22Rv1 (cell line): ENCODE measurements at regions not wholly inside any gene's neighbourhood (a gene's known extent, or its start where the extent isn't known, plus 50 kb on each side); places are given as distances from the start of the nearest gene placed in this dataset.

Experiments used
- H3K27ac ChIP-seq: fragments of 450-650 bp; 2 replicates; pipeline ENCODE4 v1.5.1; 2017
- ZFX ChIP-seq: fragments of 450-650 bp; IDR thresholded peaks from 2 replicates; pipeline ENCODE4 v1.6.1; 2017; ENCODE audit warnings: antibody characterized with exemption, borderline replicate concordance
- TF ChIP-seq, protein P1 (sequence below): fragments of 450-650 bp; IDR thresholded peaks from 2 replicates; pipeline ENCODE4 v1.5.1; 2017; ENCODE audit warnings: mild to moderate bottlenecking

DNA sequence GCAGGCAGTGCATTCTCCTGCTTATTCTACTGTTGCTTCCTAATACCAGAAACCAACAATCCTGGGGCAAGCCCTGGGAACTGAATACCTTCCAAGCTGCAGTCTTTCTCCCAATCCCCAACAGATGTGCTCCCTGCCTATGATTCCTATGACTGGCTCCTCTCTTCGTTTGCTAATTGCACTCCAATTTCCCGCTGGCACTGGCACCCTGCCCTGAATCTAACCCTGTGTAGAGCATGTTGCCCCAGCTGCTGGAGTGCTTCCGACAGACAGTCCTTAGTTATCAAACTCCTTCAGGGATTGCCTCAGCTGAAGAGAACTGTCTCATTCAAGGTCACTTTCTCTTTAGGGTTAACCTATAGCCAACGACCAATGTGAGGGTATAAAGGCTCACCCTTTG lies 214.1 kb downstream of the NECTIN3 start:
- TF ChIP-seq, protein P1, sequence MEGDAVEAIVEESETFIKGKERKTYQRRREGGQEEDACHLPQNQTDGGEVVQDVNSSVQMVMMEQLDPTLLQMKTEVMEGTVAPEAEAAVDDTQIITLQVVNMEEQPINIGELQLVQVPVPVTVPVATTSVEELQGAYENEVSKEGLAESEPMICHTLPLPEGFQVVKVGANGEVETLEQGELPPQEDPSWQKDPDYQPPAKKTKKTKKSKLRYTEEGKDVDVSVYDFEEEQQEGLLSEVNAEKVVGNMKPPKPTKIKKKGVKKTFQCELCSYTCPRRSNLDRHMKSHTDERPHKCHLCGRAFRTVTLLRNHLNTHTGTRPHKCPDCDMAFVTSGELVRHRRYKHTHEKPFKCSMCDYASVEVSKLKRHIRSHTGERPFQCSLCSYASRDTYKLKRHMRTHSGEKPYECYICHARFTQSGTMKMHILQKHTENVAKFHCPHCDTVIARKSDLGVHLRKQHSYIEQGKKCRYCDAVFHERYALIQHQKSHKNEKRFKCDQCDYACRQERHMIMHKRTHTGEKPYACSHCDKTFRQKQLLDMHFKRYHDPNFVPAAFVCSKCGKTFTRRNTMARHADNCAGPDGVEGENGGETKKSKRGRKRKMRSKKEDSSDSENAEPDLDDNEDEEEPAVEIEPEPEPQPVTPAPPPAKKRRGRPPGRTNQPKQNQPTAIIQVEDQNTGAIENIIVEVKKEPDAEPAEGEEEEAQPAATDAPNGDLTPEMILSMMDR, result no peak
- no peak for TF ChIP-seq ZFX
- no peak overlapping the region for H3K27ac ChIP-seq

DNA sequence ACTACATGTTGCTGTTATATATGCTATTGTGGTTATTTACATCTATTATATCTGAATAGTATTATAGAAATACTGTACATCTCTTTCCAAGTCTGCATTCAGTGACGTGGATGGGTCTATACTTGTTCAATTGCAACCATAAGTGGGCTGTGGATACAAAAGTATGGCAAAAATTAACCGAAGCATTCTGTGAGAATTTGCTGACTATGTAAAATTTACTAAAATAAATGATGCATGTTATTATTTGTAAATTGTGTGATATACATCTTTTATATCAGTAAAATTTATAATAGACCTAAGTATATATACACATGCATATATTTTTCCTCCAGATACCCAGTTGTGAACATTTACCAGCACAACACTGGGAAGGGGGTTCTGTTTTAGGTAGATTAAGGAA lies 215.1 kb downstream of the NECTIN3 start:
- H3K27ac ChIP-seq, result no peak overlapping the region
- TF ChIP-seq ZFX, result no peak
- TF ChIP-seq, protein P1, result no peak

DNA sequence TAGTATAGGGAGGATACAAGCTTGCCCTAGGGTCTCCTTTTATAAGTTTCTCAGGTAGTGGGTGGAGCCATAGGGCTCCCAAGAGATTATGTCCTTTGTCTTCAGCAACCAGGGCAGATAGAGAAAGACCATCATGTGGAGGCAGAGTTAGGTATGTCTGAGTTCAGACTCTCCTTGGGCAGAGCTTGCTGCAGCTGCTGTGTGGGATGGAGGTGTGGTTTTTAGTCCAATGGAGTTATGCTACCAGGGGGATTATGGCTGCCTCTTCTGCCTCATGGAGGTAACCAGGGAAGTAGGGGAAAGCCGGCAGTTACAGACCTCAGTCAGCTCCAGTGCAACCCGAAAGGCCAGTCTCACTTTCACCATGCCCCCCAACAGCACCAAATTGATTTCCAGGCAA lies 220.5 kb downstream of the NECTIN3 start:
- no peak for TF ChIP-seq ZFX
- TF ChIP-seq, protein P1, result no peak
- H3K27ac ChIP-seq, result no peak overlapping the region

DNA sequence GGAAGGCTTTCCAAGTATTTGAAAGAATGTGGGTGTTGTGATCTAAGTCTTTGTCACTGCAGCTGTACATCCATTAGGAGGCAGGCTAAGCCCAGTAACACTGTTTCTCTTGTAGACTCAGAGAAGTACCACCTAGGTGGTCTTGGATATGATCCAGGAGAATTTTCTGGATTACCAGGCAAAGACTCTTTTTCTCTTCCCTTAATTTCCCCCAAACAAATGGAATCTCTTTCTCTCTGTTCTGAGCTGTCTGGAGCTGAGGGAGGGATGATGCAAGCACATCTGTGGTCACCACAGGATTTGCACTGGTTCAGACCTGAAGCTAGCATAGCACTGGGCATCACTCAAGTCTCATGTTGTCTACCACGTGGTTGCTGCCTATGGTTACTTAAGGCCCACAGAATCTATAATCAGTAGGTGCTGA lies 227.6 kb downstream of the NECTIN3 start:
- H3K27ac ChIP-seq, result no peak overlapping the region
- TF ChIP-seq, protein P1, result no peak
- TF ChIP-seq ZFX, result no peak

DNA sequence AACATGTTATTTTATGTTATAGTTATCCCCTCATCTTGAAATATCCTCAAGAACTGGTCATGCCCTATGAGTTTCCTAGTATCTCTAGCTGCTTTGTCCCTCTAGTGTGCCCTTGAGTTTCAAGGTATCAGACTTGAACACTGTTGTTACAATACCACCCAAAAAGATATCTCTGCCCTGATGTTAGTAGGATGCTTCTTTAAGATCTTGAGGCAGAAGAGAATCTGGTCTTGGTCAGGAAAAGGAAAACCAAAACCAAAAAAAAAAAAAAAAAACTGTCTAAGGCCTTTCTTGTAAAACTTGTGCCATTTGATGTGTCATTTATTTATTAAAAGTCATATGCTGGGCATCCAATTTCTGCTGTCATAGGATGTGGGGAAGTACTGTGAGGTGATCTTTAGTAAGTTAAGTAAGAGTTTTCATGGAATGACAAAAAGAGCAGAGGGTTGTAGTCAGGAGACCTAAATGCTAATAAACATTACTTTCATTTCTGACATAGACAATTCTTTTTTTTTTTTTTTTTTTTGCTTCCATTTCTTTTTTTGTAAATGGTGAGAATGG lies 229.7 kb downstream of the NECTIN3 start:
- TF ChIP-seq ZFX, result no peak
- TF ChIP-seq, protein P1, result no peak
- H3K27ac ChIP-seq, result no peak overlapping the region

DNA sequence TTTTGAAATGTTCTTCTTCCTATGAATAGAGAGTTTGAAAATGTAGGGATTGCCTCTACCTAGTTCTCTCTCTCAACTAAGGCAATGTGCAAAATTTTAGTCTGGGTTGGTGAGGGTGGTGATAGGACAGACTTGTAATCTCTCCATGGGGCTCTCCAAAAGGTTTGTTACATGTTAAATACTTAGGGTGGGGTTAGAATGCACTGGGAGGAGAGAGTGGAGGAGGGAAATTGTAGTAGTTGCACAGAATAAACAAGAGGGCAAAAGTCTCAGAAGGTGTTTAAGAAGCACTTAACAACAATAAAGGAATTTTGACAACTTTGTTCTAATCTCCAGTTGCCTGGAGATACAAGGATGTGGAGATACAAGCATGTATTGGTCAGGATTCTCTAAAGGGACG lies 230.4 kb downstream of the NECTIN3 start:
- TF ChIP-seq ZFX, result no peak
- TF ChIP-seq, protein P1, result no peak
- H3K27ac ChIP-seq, result no peak overlapping the region

DNA sequence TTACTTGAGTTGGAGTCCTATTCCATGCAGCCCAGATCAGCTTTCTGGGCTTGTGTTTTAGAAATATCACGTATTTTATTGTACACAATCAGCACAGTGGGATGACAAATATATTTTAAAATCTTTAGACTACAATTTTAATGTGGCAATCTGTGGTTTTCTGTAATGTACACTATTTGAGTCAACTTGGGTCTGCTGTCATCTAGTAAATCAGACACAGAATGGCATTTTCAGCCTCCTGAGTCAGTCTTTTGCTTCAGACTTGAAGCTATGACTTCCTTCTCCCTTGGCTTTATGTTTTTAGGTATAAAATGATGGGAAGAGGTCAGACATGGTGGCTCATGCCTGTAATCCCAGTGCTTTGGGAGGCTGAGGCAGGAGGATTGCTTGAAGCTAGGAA lies 232.1 kb downstream of the NECTIN3 start:
- no peak for TF ChIP-seq ZFX
- TF ChIP-seq, protein P1, result no peak
- no peak overlapping the region for H3K27ac ChIP-seq
